ENCODE measurements at regions not wholly inside any gene's neighbourhood (a gene's known extent, or its start where the extent isn't known, plus 50 kb on each side); places are given as distances from the start of the nearest gene placed in this dataset.

DNA sequence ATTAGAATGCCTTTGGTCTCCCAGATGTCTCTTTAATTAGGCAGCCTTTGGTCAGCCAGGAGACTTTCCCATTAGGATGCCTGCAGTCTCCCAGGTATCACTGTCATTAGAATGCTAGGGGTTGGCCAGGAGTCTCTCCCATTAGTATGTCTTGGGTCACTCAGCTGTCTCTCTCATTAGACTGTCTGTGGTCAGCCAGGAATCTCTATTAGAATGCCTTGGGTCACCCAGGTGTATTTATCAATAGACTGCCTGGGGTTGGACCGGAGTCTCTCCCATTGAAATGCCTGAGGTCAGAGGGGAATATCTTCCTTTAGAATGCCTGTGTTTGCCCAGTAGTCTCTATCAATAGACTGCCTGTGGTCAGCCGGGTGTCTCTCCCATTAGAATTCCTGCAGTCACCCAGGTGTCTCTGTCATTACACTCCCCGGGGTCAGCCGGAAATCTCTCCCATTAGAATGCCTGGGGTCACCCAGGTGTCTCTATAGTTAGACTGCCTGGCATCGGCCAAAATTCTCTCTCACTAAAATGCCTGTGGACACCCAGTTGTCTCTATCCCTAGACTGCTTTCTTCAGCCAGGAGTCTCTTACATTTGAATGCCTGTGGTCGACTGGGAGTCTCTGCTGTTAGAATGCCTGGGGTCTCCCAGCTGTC, 1460.3 kb downstream of the UQCRFS1 start:
- Histone ChIP-seq H4K20me1 (ENCODE audit: control insufficient read depth, insufficient read depth) (no peaks in the 10 kb centered on the region), H3K4me2 (ENCODE audit: control insufficient read depth, insufficient read depth) (no peak overlapping the region), H3K9me3 (replicated peaks; ENCODE audit: control insufficient read depth, insufficient read depth, low read length) (no peaks in the 10 kb centered on the region; the same call in 2 of the 3 replicates), H3K36me3 (ENCODE audit: control insufficient read depth in 2 of 2, insufficient read depth in 2 of 2, low read length in 1 of 2) (no peaks in the 10 kb centered on the region), H3K79me2 (ENCODE audit: control insufficient read depth, insufficient read depth, low read length) (no peaks in the 10 kb centered on the region), H3K27me3 (replicated peaks in 1 of 2; ENCODE audit: control insufficient read depth in 2 of 2, insufficient read depth in 2 of 2, low read length in 1 of 2) (no peaks in the 10 kb centered on the region), H3K9ac (ENCODE audit: control insufficient read depth, insufficient read depth, low read length) (no peak overlapping the region), H3K27ac (ENCODE audit: control insufficient read depth, insufficient read depth) (no peak overlapping the region), H2AFZ (ENCODE audit: control insufficient read depth, low read depth, low read length) (no peak overlapping the region), H3K4me1 (ENCODE audit: control insufficient read depth, insufficient read depth, low read length) (no peaks in the 10 kb centered on the region), H3K4me3 (no peak overlapping the region)
- in situ Hi-C loops (cut with MboI) = no loop called here
- TF ChIP-seq, protein P1, sequence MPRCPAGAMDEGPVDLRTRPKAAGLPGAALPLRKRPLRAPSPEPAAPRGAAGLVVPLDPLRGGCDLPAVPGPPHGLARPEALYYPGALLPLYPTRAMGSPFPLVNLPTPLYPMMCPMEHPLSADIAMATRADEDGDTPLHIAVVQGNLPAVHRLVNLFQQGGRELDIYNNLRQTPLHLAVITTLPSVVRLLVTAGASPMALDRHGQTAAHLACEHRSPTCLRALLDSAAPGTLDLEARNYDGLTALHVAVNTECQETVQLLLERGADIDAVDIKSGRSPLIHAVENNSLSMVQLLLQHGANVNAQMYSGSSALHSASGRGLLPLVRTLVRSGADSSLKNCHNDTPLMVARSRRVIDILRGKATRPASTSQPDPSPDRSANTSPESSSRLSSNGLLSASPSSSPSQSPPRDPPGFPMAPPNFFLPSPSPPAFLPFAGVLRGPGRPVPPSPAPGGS (IDR thresholded peaks at IDR 0.05; ENCODE audit: borderline replicate concordance, insufficient read depth, low read depth, low read length, poor library complexity, severe bottlenecking) = no peak
- no peak for TF ChIP-seq NFIC (IDR thresholded peaks at IDR 0.05; ENCODE audit: low read depth, low read length)
- TF ChIP-seq RCOR1 (conservative IDR thresholded peaks at IDR 0.05; ENCODE audit: low read depth, low read length) = no peak
- TF ChIP-seq, protein P2, sequence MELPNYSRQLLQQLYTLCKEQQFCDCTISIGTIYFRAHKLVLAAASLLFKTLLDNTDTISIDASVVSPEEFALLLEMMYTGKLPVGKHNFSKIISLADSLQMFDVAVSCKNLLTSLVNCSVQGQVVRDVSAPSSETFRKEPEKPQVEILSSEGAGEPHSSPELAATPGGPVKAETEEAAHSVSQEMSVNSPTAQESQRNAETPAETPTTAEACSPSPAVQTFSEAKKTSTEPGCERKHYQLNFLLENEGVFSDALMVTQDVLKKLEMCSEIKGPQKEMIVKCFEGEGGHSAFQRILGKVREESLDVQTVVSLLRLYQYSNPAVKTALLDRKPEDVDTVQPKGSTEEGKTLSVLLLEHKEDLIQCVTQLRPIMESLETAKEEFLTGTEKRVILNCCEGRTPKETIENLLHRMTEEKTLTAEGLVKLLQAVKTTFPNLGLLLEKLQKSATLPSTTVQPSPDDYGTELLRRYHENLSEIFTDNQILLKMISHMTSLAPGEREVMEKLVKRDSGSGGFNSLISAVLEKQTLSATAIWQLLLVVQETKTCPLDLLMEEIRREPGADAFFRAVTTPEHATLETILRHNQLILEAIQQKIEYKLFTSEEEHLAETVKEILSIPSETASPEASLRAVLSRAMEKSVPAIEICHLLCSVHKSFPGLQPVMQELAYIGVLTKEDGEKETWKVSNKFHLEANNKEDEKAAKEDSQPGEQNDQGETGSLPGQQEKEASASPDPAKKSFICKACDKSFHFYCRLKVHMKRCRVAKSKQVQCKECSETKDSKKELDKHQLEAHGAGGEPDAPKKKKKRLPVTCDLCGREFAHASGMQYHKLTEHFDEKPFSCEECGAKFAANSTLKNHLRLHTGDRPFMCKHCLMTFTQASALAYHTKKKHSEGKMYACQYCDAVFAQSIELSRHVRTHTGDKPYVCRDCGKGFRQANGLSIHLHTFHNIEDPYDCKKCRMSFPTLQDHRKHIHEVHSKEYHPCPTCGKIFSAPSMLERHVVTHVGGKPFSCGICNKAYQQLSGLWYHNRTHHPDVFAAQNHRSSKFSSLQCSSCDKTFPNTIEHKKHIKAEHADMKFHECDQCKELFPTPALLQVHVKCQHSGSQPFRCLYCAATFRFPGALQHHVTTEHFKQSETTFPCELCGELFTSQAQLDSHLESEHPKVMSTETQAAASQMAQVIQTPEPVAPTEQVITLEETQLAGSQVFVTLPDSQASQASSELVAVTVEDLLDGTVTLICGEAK (IDR thresholded peaks at IDR 0.05; ENCODE audit: borderline replicate concordance) = no peak
- no peak for TF ChIP-seq ZNF217 (IDR thresholded peaks at IDR 0.05)
- no peak for TF ChIP-seq BCL11A (IDR thresholded peaks at IDR 0.05; ENCODE audit: low read depth, low read length)
- TF ChIP-seq GATAD2B (conservative IDR thresholded peaks at IDR 0.05; ENCODE audit: low read depth) = no peak
- no peak for TF ChIP-seq NBN (IDR thresholded peaks at IDR 0.05)
- TF ChIP-seq, protein P3, sequence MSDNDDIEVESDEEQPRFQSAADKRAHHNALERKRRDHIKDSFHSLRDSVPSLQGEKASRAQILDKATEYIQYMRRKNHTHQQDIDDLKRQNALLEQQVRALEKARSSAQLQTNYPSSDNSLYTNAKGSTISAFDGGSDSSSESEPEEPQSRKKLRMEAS (IDR thresholded peaks at IDR 0.05; ENCODE audit: low read depth, low read length) = no peak
- TF ChIP-seq CEBPB (IDR thresholded peaks at IDR 0.05; ENCODE audit: borderline replicate concordance in 1 of 2, low read depth in 2 of 2, low read length in 2 of 2) = no peak
- TF ChIP-seq FOS (IDR thresholded peaks at IDR 0.05; ENCODE audit: borderline replicate concordance, extremely low read depth, insufficient read length) = no peak
- TF ChIP-seq, protein P4, sequence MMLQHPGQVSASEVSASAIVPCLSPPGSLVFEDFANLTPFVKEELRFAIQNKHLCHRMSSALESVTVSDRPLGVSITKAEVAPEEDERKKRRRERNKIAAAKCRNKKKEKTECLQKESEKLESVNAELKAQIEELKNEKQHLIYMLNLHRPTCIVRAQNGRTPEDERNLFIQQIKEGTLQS (IDR thresholded peaks at IDR 0.05; ENCODE audit: borderline replicate concordance, extremely low read depth, low read depth, low read length) = no peak
- WGBS (ENCODE audit: insufficient coverage, insufficient replicate concordance, low lambda C conversion rate, missing lambda C conversion rate) = 65% methylated on average over 6 of the region's 6 CpGs
- no peak for ATAC-seq
- DNase-seq (ENCODE audit: low read depth, low spot score) = no peak
- SMC1A ChIA-PET (ENCODE audit: uncharacterized antibody, unreplicated experiment) = no interaction called here
- CTCF ChIA-PET = no interaction called here
- RAD21 ChIA-PET (ENCODE audit: unreplicated experiment) = no interaction called here
- no TSS peak for BruUV-seq (replicated peaks)
- no peak for FAIRE-seq
- intact Hi-C loops (cut with micrococcal nuclease; ENCODE audit: unreplicated experiment) = no loop called here
- POLR2A ChIA-PET = no interaction called here
